ENCODE measurements at regions not wholly inside any gene's neighbourhood (a gene's known extent, or its start where the extent isn't known, plus 50 kb on each side); places are given as distances from the start of the nearest gene placed in this dataset.

- TF ChIP-seq CTCF (conservative IDR thresholded peaks at IDR 0.05) = no peak
- H3K36me3 ChIP-seq (ENCODE audit: control insufficient read depth, insufficient read depth, low read length) = no peaks in the 10 kb centered on the region
- peaks cover 27% of the 10 kb centered on the region for H3K4me1 Mint-ChIP-seq
- H3K27me3 Mint-ChIP-seq (ENCODE audit: insufficient read depth) = peaks cover 4% of the 10 kb centered on the region
- no peak for DNase-seq
- H3K27me3 ChIP-seq (ENCODE audit: control insufficient read depth, insufficient read depth, low read length, poor library complexity, severe bottlenecking) = no peaks in the 10 kb centered on the region
- no peak overlapping the region for H3K4me3 ChIP-seq (ENCODE audit: low read length)
- no peak overlapping the region for H3K9ac ChIP-seq (ENCODE audit: extremely low read depth, low read length, poor library complexity, severe bottlenecking)
- no peaks in the 10 kb centered on the region for H3K9me3 ChIP-seq (ENCODE audit: control insufficient read depth, low read length)
- H3K27ac ChIP-seq (ENCODE audit: low read depth, low read length) = no peak overlapping the region
- no peaks in the 10 kb centered on the region for H3K36me3 Mint-ChIP-seq (ENCODE audit: low read depth)
- H3K9me3 Mint-ChIP-seq = no peaks in the 10 kb centered on the region
- no peak overlapping the region for H3K27ac Mint-ChIP-seq
- H3K4me3 Mint-ChIP-seq = no peak overlapping the region
- no peaks in the 10 kb centered on the region for H3K4me1 ChIP-seq (ENCODE audit: control insufficient read depth, insufficient read depth, low read length)
- WGBS, 2 experiments (ENCODE audit: insufficient coverage in 1 of 2, insufficient read length in 1 of 2) = 80 to 90% methylated on average over 1 to 9 of the region's 9 CpGs
These were observed 308.1 kb downstream of the CDH26 start for GRCh38 chr20:60266177-60266823.

- peaks cover 4% of the 10 kb centered on the region for H3K27me3 Mint-ChIP-seq (ENCODE audit: insufficient read depth)
- WGBS, 2 experiments (ENCODE audit: insufficient coverage in 1 of 2, insufficient read length in 1 of 2) = 92 to 100% methylated on average over 1 to 4 of the region's 4 CpGs
- peaks cover 40% of the 10 kb centered on the region for H3K4me1 Mint-ChIP-seq
- Histone ChIP-seq H3K4me3 (ENCODE audit: low read length) (no peak overlapping the region), H3K9ac (ENCODE audit: extremely low read depth, low read length, poor library complexity, severe bottlenecking) (no peak overlapping the region), H3K27ac (ENCODE audit: low read depth, low read length) (no peak overlapping the region), H3K4me1 (ENCODE audit: control insufficient read depth, insufficient read depth, low read length) (peaks cover 6% of the 10 kb centered on the region), H3K9me3 (ENCODE audit: control insufficient read depth, low read length) (no peaks in the 10 kb centered on the region), H3K27me3 (ENCODE audit: control insufficient read depth, insufficient read depth, low read length, poor library complexity, severe bottlenecking) (no peaks in the 10 kb centered on the region), H3K36me3 (ENCODE audit: control insufficient read depth, insufficient read depth, low read length) (no peaks in the 10 kb centered on the region)
- no peaks in the 10 kb centered on the region for H3K36me3 Mint-ChIP-seq (ENCODE audit: low read depth)
- no peak for TF ChIP-seq CTCF (conservative IDR thresholded peaks at IDR 0.05)
- no peak for DNase-seq
- no peaks in the 10 kb centered on the region for H3K9me3 Mint-ChIP-seq
- H3K4me3 Mint-ChIP-seq = no peak overlapping the region
- no peak overlapping the region for H3K27ac Mint-ChIP-seq
These were observed 310.3 kb downstream of the CDH26 start for GRCh38 chr20:60268491-60268890.

GRCh38 chr20:60269573-60270162 lies 311.4 kb downstream of the CDH26 start:
- no peak for DNase-seq
- Histone ChIP-seq H3K27me3 (ENCODE audit: control insufficient read depth, insufficient read depth, low read length, poor library complexity, severe bottlenecking) (no peaks in the 10 kb centered on the region), H3K4me3 (ENCODE audit: low read length) (no peak overlapping the region), H3K9me3 (ENCODE audit: control insufficient read depth, low read length) (no peaks in the 10 kb centered on the region), H3K4me1 (ENCODE audit: control insufficient read depth, insufficient read depth, low read length) (peaks cover 16% of the 10 kb centered on the region), H3K9ac (ENCODE audit: extremely low read depth, low read length, poor library complexity, severe bottlenecking) (no peak overlapping the region), H3K36me3 (ENCODE audit: control insufficient read depth, insufficient read depth, low read length) (no peaks in the 10 kb centered on the region), H3K27ac (ENCODE audit: low read depth, low read length) (no peak overlapping the region)
- H3K9me3 Mint-ChIP-seq = no peaks in the 10 kb centered on the region
- peaks cover 42% of the 10 kb centered on the region for H3K4me1 Mint-ChIP-seq
- H3K4me3 Mint-ChIP-seq = no peak overlapping the region
- H3K36me3 Mint-ChIP-seq (ENCODE audit: low read depth) = no peaks in the 10 kb centered on the region
- peaks cover 4% of the 10 kb centered on the region for H3K27me3 Mint-ChIP-seq (ENCODE audit: insufficient read depth)
- 92 to 93% methylated on average over 3 to 7 of the region's 7 CpGs for WGBS, 2 experiments (ENCODE audit: insufficient coverage in 1 of 2, insufficient read length in 1 of 2)
- TF ChIP-seq CTCF (conservative IDR thresholded peaks at IDR 0.05) = no peak
- no peak overlapping the region for H3K27ac Mint-ChIP-seq

Data from endodermal cell (in vitro differentiated cells).